ENCODE measurements at regions not wholly inside any gene's neighbourhood (a gene's known extent, or its start where the extent isn't known, plus 50 kb on each side); places are given as distances from the start of the nearest gene placed in this dataset.

- no peak for TF ChIP-seq CTCF (IDR thresholded peaks at IDR 0.05; ENCODE audit: low read depth, low read length, missing input control)
- no peak for TF ChIP-seq TAF1 (conservative IDR thresholded peaks at IDR 0.05)
- no peak for TF ChIP-seq JUND (IDR thresholded peaks at IDR 0.05)
- TF ChIP-seq FOXA1 (IDR thresholded peaks at IDR 0.05) = no peak
- no peak for TF ChIP-seq GABPA (IDR thresholded peaks at IDR 0.05 in 1 of 2, conservative IDR thresholded peaks at IDR 0.05 in 1 of 2)
- TF ChIP-seq, protein P1, sequence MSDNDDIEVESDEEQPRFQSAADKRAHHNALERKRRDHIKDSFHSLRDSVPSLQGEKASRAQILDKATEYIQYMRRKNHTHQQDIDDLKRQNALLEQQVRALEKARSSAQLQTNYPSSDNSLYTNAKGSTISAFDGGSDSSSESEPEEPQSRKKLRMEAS (IDR thresholded peaks at IDR 0.05) = no peak
- TF ChIP-seq ZBTB33 (IDR thresholded peaks at IDR 0.05) = no peak
- no peak for TF ChIP-seq YY1 (IDR thresholded peaks at IDR 0.05)
- no peak for TF ChIP-seq REST (IDR thresholded peaks at IDR 0.05)
- TF ChIP-seq RXRA (IDR thresholded peaks at IDR 0.05) = no peak
- no peak for TF ChIP-seq RAD21 (IDR thresholded peaks at IDR 0.05)
- no peak for TF ChIP-seq EGR1 (IDR thresholded peaks at IDR 0.05; ENCODE audit: low read depth in 2 of 2)
Measured at GRCh38 chr13:24035411-24035810, 125.1 kb upstream of the SPATA13 start.
